ENCODE measurements at regions not wholly inside any gene's neighbourhood (a gene's known extent, or its start where the extent isn't known, plus 50 kb on each side); places are given as distances from the start of the nearest gene placed in this dataset.
"Not testable (repeated sequence)": the region's sequence is repeated elsewhere in the genome, so short reads cannot be mapped to it uniquely, and the experiment has no call there.

GRCh38 chr4:30103455-30103854, 616.7 kb upstream of the PCDH7 start:
- DNase-seq (ENCODE audit: extremely low spot score, unreplicated experiment) = no peak
- TF ChIP-seq CTCF (conservative IDR thresholded peaks at IDR 0.05) = no peak
- peaks cover 4% of the 10 kb centered on the region for H3K9me3 Mint-ChIP-seq
- no peaks in the 10 kb centered on the region for H3K36me3 Mint-ChIP-seq
- H3K27ac Mint-ChIP-seq = no peak overlapping the region
- no peaks in the 10 kb centered on the region for H3K27me3 Mint-ChIP-seq
- no peaks in the 10 kb centered on the region for H3K4me1 Mint-ChIP-seq (ENCODE audit: unreplicated experiment)
- no peak overlapping the region for H3K4me3 Mint-ChIP-seq

- DNase-seq (ENCODE audit: extremely low spot score, unreplicated experiment) = no peak
- H3K4me3 Mint-ChIP-seq = no peak overlapping the region
- no peaks in the 10 kb centered on the region for H3K27me3 Mint-ChIP-seq
- H3K9me3 Mint-ChIP-seq = peaks cover 5% of the 10 kb centered on the region
- TF ChIP-seq CTCF (conservative IDR thresholded peaks at IDR 0.05) = no peak
- H3K4me1 Mint-ChIP-seq (ENCODE audit: unreplicated experiment) = no peaks in the 10 kb centered on the region
- no peaks in the 10 kb centered on the region for H3K36me3 Mint-ChIP-seq
- no peak overlapping the region for H3K27ac Mint-ChIP-seq
Measured at GRCh38 chr4:30116401-30116800, 603.8 kb upstream of the PCDH7 start.

- Mint-ChIP-seq H3K9me3 (peaks cover 4% of the 10 kb centered on the region), H3K27ac (no peak overlapping the region), H3K4me1 (ENCODE audit: unreplicated experiment) (no peaks in the 10 kb centered on the region), H3K27me3 (no peaks in the 10 kb centered on the region), H3K36me3 (no peaks in the 10 kb centered on the region), H3K4me3 (no peak overlapping the region)
- DNase-seq (ENCODE audit: extremely low spot score, unreplicated experiment) = no peak
- no peak for TF ChIP-seq CTCF (conservative IDR thresholded peaks at IDR 0.05)
Measured at GRCh38 chr4:30117433-30117832, 602.7 kb upstream of the PCDH7 start.

GRCh38 chr4:30122711-30123110, 597.5 kb upstream of the PCDH7 start:
- no peaks in the 10 kb centered on the region for H3K27me3 Mint-ChIP-seq
- no peak overlapping the region for H3K4me3 Mint-ChIP-seq
- no peak overlapping the region for H3K27ac Mint-ChIP-seq
- H3K9me3 Mint-ChIP-seq = no peaks in the 10 kb centered on the region
- H3K4me1 Mint-ChIP-seq (ENCODE audit: unreplicated experiment) = no peaks in the 10 kb centered on the region
- DNase-seq (ENCODE audit: extremely low spot score, unreplicated experiment) = no peak
- no peak for TF ChIP-seq CTCF (conservative IDR thresholded peaks at IDR 0.05)
- no peaks in the 10 kb centered on the region for H3K36me3 Mint-ChIP-seq

GRCh38 chr4:30124621-30125020, 595.5 kb upstream of the PCDH7 start:
- DNase-seq (ENCODE audit: extremely low spot score, unreplicated experiment); H3K4me1 Mint-ChIP-seq (ENCODE audit: unreplicated experiment); H3K27ac Mint-ChIP-seq; H3K36me3 Mint-ChIP-seq; H3K9me3 Mint-ChIP-seq; H3K4me3 Mint-ChIP-seq; H3K27me3 Mint-ChIP-seq: not testable (repeated sequence)

- no peak for TF ChIP-seq CTCF (conservative IDR thresholded peaks at IDR 0.05)
- no peaks in the 10 kb centered on the region for H3K36me3 Mint-ChIP-seq
- no peaks in the 10 kb centered on the region for H3K27me3 Mint-ChIP-seq
Measured at GRCh38 chr4:30125868-30126267, 594.3 kb upstream of the PCDH7 start.

More at GRCh38 chr4:30125868-30126267, 594.3 kb upstream of the PCDH7 start:
- no peak for DNase-seq (ENCODE audit: extremely low spot score, unreplicated experiment)
- H3K9me3 Mint-ChIP-seq = no peaks in the 10 kb centered on the region
- H3K27ac Mint-ChIP-seq = no peak overlapping the region
- H3K4me3 Mint-ChIP-seq = no peak overlapping the region
- H3K4me1 Mint-ChIP-seq (ENCODE audit: unreplicated experiment) = no peaks in the 10 kb centered on the region

Data from type B pancreatic cell (in vitro differentiated cells).